Heart left ventricle (tissue), 16 donors: ENCODE measurements at regions not wholly inside any gene's neighbourhood (a gene's known extent, or its start where the extent isn't known, plus 50 kb on each side); places are given as distances from the start of the nearest gene placed in this dataset.
A peak's percentile ranks its signal among the peaks of the same experiment; 100 is the strongest.
"Not testable (repeated sequence)": the region's sequence is repeated elsewhere in the genome, so short reads cannot be mapped to it uniquely, and the experiment has no call there.

Experiments used
- ATAC-seq, 4 donors: fragments of 200-7000 bp; cut with Tn5 transposase; one replicate each; pipeline ENCODE4 v1.9.1; 2020 to 2022; ENCODE audit warnings: moderate library complexity in 4 of 4, mild to moderate bottlenecking in 3 of 4, moderate number of reproducible peaks in 1 of 4
- DNase-seq, 5 donors: peaks; one replicate each; pipeline ENCODE4 v3.0.0-alpha.2; 2020
- H3K27ac ChIP-seq, 12 donors: fragments of 200-600 bp; sonication (generic) in 4 of 12; one replicate each; pipeline versions ENCODE4 v1.5.0 to v1.8.0; 2016 to 2022; ENCODE audit warnings: mild to moderate bottlenecking in 2 of 12
- H3K27me3 ChIP-seq, 9 donors: fragments of 200-600 bp; sonication (generic) in 2 of 9; one replicate each; pipeline versions ENCODE4 v1.5.1 to v1.8.0; 2016 to 2022; ENCODE audit warnings: mild to moderate bottlenecking in 3 of 9
- H3K36me3 ChIP-seq, 9 donors: fragments of 200-600 bp; sonication (generic) in 2 of 9; one replicate each; pipeline versions ENCODE4 v1.5.0 to v1.8.0; 2018 to 2022; ENCODE audit warnings: mild to moderate bottlenecking in 2 of 9
- H3K4me1 ChIP-seq, 12 donors: fragments of 200-600 bp; sonication (generic) in 4 of 12; one replicate each; pipeline versions ENCODE4 v1.5.0 to v1.8.0; 2016 to 2022; ENCODE audit warnings: mild to moderate bottlenecking in 3 of 12
- H3K4me3 ChIP-seq, 12 donors: fragments of 200-600 bp; sonication (generic) in 4 of 12; one replicate each; pipeline versions ENCODE4 v1.5.0 to v1.8.0; 2017 to 2022; ENCODE audit warnings: mild to moderate bottlenecking in 9 of 12, moderate library complexity in 4 of 12
- H3K9me3 ChIP-seq, 12 donors: fragments of 200-600 bp; sonication (generic) in 4 of 12; one replicate each; pipeline versions ENCODE4 v1.5.0 to v1.8.0; 2016 to 2022; ENCODE audit warnings: mild to moderate bottlenecking in 1 of 12
- WGBS, 4 donors: extraction: QIAGEN DNeasy Blood & Tissue Kit in 2 of 4; methylation state at CpG; one replicate each; pipeline versions ENCODE4 v1.1.5 to v1.1.7; 2013 to 2018; 5-methylcytosine and 5-hydroxymethylcytosine counted together
- intact Hi-C, 10 donors: fragments of 100-400 bp; cut with DNase I; formaldehyde crosslinking; loops; one replicate each; pipeline versions ENCODE4 v1.11.1 to v1.14.2; 2022
- TF ChIP-seq, protein P1 (sequence below), 12 donors: fragments of 200-600 bp; sonication (generic) in 4 of 12; IDR thresholded peaks; one replicate each; pipeline versions ENCODE4 v1.5.0 to v1.8.0; 2018 to 2022; ENCODE audit warnings: antibody characterized with exemption in 12 of 12, mild to moderate bottlenecking in 5 of 12
- donor health status: ischemic (EF 13 %, LVEDD 7.1; RV severe dilation, severe dysfunction).
- donor health status: healthy with polysubstance abuse.
- donor health status: DM: no; HTN: yes; CAD: no.
- donor health status: DM: no; HTN: no; CAD: no.
- donor health status: ischemic (EF 25% LVEDD 6.9; RV normal size, moderate dysfunction).
- donor health status: ischemic (EF 25% LVEDD 5.7; RV mildly dilated, moderate dysfunction).
- donor health status: healthy.
- donor health status: DM: yes; HTN: yes; CAD: no.
- donor health status: ischemic (EF 35%, LVEDD 5.7; RV mildly dilated, moderate dysfunction).
- donor health status: nonischemic (EF 11% LVEDD 7.7; RV severe dilation, severe dysfunction).
- donor health status: DM: yes; HTN: yes; CAD: no.
- donor health status: PGD.
- donor health status: ischemic (EF 29% LVEDD 5.4; RV normal size, mild dysfunction).
- donor health status: nonischemic (EF 23%, LVEDD 6.1; RV moderate dilation, normal function).

DNA sequence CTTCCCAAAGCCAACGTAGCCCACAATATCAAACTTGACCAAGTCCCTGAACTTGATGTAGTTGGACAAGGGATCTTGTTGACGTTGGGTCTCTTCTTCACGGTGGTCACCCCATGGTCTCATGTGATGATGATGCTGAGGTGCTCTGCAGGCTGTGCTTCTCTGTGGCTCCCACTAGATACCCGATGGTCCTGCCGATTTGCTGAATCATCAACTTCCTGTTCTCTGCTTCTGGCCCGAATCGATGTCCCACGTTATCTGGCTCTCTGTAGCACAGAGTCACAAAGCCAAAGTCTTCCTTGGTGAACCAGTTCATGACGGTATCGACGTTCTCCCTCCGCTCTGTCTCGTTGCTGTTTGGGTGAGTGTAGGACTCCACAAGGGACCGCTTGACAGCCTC, 201.0 kb downstream of the ADRA2C start:
- H3K4me3 ChIP-seq, H3K36me3 ChIP-seq, DNase-seq, H3K27ac ChIP-seq, ATAC-seq, intact Hi-C loops, H3K4me1 ChIP-seq, H3K9me3 ChIP-seq, H3K27me3 ChIP-seq: not testable (repeated sequence)
- WGBS, 4 donors: 83 to 84% (median 84%) methylated on average over 14 of the region's 14 CpGs

DNA sequence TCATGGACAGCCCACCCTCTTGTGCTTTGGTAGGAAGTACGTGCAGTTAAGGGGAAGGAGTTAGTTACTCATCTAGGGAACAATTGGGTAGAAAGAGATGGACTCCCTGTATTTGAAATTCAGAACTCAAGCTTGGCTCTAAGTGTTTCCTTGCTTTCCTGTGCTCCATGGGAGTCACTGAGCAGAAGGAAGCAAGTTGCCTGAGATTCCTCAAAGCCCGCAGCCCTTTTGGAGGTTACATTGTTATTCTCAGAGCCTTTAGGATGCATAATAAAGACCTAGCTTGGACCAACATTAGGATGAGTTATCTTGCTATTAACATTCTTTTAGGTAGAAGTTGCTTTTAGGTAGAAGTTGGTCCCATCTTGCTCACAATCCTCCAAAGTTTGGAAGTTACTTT, 206.4 kb downstream of the ADRA2C start:
- H3K36me3 ChIP-seq, H3K27ac ChIP-seq, H3K27me3 ChIP-seq, DNase-seq, ATAC-seq, H3K9me3 ChIP-seq, H3K4me1 ChIP-seq, H3K4me3 ChIP-seq, intact Hi-C loops: not testable (repeated sequence)
- WGBS, 4 donors: 16 to 48% (median 30%) methylated on average over 2 of the region's 2 CpGs

- H3K36me3 ChIP-seq, H3K4me1 ChIP-seq, intact Hi-C loops, ATAC-seq, H3K9me3 ChIP-seq, H3K4me3 ChIP-seq, H3K27ac ChIP-seq, DNase-seq, H3K27me3 ChIP-seq: not testable (repeated sequence)
- 33 to 55% (median 39%) methylated on average over 9 to 17 of the region's 18 CpGs for WGBS, 4 donors
Measured at GRCh38 chr4:3973581-3974200, 207.5 kb downstream of the ADRA2C start.

DNA sequence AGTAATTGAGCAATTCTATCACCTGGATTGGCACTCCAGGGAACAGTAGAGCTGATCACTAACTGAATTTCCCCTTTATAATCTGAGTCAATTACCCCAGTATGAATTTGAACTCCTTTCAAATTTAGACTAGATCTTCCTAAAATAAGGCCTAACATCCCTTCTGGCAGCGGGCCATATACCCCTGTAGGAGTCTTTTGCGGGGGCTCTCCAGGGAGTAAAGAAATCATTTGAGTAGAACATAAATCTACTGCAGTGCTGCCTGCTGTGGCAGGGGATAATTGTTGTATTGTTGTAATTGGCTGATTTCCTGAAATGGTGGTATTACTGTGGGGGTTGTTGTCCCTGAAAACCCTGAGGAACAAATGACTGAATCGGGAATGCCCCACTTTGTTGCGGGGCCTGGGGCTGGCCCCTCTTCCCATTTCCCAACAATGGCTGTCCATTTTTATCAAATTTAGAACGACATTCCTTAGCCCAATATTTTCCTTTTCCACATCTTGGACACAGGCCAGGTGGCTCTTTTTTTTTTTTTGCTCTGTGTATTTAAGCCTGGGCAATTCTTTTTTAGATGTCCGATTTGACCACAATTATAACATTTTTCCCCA, 217.4 kb downstream of the ADRA2C start:
- not testable (repeated sequence) for H3K4me1 ChIP-seq, H3K27ac ChIP-seq, H3K36me3 ChIP-seq, H3K4me3 ChIP-seq, H3K9me3 ChIP-seq, ATAC-seq, H3K27me3 ChIP-seq
- intact Hi-C loops: loop anchor here in 4 of 10 donors (10.0 kb wide), 2 partner anchors 121 to 351 kb away; no protein-coding TSS in a partner anchor
- DNase-seq: peak in 3 of 5 donors; percentile 21 to 40 (median 27)
- 39 to 48% (median 42%) methylated on average over 6 of the region's 6 CpGs for WGBS, 4 donors

GRCh38 chr4:3984796-3985195, 218.6 kb downstream of the ADRA2C start:
- not testable (repeated sequence) for H3K27ac ChIP-seq, H3K36me3 ChIP-seq, ATAC-seq, H3K4me3 ChIP-seq, DNase-seq, H3K27me3 ChIP-seq, H3K9me3 ChIP-seq, H3K4me1 ChIP-seq
- TF ChIP-seq, protein P1, sequence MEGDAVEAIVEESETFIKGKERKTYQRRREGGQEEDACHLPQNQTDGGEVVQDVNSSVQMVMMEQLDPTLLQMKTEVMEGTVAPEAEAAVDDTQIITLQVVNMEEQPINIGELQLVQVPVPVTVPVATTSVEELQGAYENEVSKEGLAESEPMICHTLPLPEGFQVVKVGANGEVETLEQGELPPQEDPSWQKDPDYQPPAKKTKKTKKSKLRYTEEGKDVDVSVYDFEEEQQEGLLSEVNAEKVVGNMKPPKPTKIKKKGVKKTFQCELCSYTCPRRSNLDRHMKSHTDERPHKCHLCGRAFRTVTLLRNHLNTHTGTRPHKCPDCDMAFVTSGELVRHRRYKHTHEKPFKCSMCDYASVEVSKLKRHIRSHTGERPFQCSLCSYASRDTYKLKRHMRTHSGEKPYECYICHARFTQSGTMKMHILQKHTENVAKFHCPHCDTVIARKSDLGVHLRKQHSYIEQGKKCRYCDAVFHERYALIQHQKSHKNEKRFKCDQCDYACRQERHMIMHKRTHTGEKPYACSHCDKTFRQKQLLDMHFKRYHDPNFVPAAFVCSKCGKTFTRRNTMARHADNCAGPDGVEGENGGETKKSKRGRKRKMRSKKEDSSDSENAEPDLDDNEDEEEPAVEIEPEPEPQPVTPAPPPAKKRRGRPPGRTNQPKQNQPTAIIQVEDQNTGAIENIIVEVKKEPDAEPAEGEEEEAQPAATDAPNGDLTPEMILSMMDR (IDR thresholded peaks at IDR 0.05): peak in 9 of 12 donors; percentile 14 to 56 (median 39)
- WGBS, 4 donors: 2 to 8% (median 4%) methylated on average over 8 to 13 of the region's 14 CpGs
- intact Hi-C loops: loop anchor here in 7 of 10 donors (5.0 to 10.0 kb wide), 4 partner anchors 120 to 350 kb away; no protein-coding TSS in a partner anchor

DNA sequence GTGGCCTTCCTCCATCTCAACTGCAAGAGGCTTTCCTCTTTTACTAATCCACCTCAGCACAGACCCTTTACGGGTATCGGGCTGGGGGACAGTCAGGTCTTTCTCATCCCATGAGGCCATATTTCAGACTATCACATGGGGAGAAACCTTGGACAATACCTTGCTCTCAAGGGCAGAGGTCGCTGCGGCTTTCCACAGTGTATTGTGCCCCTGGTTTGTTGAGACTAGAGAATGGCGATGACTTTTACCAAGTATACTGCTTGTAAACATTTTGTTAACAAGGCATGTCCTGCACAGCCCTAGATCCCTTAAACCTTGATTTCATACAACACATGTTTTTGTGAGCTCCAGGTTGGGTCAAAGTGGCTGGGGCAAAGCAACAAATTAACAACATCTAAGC, 220.2 kb downstream of the ADRA2C start:
- not testable (repeated sequence) for ATAC-seq, H3K9me3 ChIP-seq, H3K4me1 ChIP-seq, H3K27ac ChIP-seq, H3K4me3 ChIP-seq, H3K27me3 ChIP-seq, DNase-seq, H3K36me3 ChIP-seq
- 81 to 93% (median 87%) methylated on average over 3 to 5 of the region's 5 CpGs for WGBS, 4 donors
- intact Hi-C loops: loop anchor here in 7 of 10 donors (5.0 to 10.0 kb wide), 4 partner anchors 118 to 348 kb away; no protein-coding TSS in a partner anchor

- intact Hi-C loops, H3K9me3 ChIP-seq: not testable (repeated sequence)
- WGBS, 4 donors: 76 to 92% (median 89%) methylated on average over 1 of the region's 1 CpG
Measured at GRCh38 chr4:3997386-3997785, 229.3 kb downstream of the OTOP1 start.

DNA sequence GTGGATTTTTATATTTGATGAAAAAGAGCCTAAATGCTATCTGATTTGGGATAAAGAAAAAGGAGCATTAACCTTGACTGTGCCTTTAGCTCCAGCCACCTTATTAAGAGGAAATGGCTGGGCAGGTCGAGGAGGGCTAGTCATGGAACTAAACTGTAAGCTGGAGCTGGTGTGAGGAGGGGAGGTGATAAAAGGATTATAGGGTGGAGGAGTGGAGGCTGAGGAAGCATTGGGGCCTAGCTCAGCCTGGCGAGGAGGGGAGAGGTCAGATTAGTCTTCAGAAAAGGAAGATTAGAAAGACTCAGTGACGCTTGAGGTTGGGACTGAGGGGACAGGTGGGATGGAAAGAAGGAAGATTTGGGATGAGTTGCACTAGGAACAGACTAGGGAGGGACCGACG, 222.7 kb downstream of the OTOP1 start:
- 51 to 60% (median 58%) methylated on average over 5 of the region's 5 CpGs for WGBS, 4 donors
- not testable (repeated sequence) for DNase-seq, H3K4me3 ChIP-seq

More at GRCh38 chr4:3997386-3997785, 229.3 kb downstream of the OTOP1 start:
- not testable (repeated sequence) for H3K36me3 ChIP-seq, H3K4me3 ChIP-seq, ATAC-seq, H3K4me1 ChIP-seq, H3K27me3 ChIP-seq, DNase-seq, H3K27ac ChIP-seq

GRCh38 chr4:4004702-4005101, 222.0 kb downstream of the OTOP1 start:
- ATAC-seq, H3K36me3 ChIP-seq, intact Hi-C loops, H3K27ac ChIP-seq, H3K9me3 ChIP-seq, DNase-seq, H3K27me3 ChIP-seq, H3K4me1 ChIP-seq, H3K4me3 ChIP-seq: not testable (repeated sequence)
- 54 to 58% (median 56%) methylated on average over 10 of the region's 10 CpGs for WGBS, 4 donors

More for the DNA sequence above, 222.7 kb downstream of the OTOP1 start:
- H3K4me1 ChIP-seq, H3K27ac ChIP-seq, H3K36me3 ChIP-seq, H3K27me3 ChIP-seq, intact Hi-C loops, ATAC-seq, H3K9me3 ChIP-seq: not testable (repeated sequence)

DNA sequence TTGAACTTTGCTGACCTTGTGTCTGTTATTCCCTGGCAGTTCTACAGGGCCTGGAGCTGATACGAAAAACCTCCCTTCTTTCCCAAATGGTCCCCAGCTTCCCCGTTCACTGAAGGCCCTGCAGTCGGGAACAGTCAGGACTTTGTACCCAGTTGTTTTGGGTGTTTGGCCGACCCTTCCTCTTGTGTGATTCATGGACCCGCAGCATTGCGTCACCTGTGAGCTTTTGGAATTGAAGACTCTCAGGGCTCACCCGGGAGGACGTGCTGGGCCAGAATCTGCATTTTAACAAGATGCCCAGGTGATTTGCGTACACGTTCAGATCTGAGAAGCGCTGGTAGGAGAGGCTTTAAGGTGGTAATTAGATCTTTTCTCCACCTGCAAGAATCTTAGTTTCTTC, 220.4 kb downstream of the OTOP1 start:
- H3K27me3 ChIP-seq, H3K4me3 ChIP-seq, H3K4me1 ChIP-seq, ATAC-seq, H3K27ac ChIP-seq, H3K9me3 ChIP-seq, intact Hi-C loops, DNase-seq, H3K36me3 ChIP-seq: not testable (repeated sequence)
- 58 to 80% (median 72%) methylated on average over 10 to 11 of the region's 11 CpGs for WGBS, 4 donors
